CD4-positive, alpha-beta T cell treated with Interleukin-17A for 1 hour (primary cell): ENCODE measurements at regions not wholly inside any gene's neighbourhood (a gene's known extent, or its start where the extent isn't known, plus 50 kb on each side); places are given as distances from the start of the nearest gene placed in this dataset.

Source experiments
- DNase-seq: peaks from one replicate; pipeline ENCODE4 v3.0.0-alpha.2; 2020

DNA sequence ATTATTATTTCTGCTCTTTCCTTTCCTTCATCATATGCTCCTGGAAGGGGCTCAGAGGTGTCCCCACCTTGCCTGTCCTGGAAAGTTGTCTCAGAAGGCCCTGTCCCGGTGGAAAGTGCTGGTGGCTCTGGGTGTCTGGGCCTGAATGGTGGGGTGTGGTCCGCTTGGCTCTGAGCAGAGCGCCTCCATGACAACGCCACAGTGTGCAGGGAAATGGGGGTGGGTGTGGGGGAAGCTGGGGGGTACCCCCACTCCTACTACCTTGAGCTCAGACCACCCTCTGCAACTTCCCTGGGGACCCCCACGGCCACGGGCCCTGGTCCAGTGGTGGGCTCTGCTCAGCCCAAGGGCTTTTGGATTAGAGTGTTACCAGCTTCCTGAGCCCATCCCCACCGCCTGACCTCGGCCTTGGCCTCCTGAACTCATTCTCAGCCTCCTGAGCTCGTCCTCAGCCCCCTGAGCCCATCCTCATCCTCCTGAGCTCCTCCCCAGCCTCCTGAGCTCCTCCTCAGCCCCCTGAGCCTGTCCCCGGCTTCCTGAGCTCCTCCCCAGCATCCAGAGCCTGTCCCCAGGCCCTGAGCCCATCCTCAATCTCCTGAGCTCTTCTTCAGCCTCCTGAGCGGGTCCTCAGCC lies 106.4 kb upstream of the FAM20C start:
- DNase-seq = no peak

DNA sequence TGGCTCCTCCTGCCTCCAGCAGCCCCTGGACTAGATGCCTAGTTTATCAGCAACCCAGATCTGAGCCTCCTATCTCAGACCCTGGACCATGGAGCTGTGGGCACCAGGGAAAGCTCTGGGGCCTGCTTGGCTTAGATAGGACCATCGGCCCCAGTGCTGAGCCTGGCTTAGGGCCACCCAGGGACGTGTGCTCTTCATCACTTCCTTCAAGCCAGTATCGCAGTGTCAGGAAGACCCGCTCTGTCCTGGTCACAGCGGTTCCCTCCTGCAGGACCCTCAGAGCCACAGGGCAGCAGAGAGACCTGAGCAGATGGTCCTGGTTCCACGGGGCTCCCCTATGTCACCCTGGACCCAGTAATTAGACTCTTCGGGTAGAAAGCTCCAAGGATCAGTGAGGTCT lies 105.7 kb upstream of the FAM20C start:
- no peak for DNase-seq

DNA sequence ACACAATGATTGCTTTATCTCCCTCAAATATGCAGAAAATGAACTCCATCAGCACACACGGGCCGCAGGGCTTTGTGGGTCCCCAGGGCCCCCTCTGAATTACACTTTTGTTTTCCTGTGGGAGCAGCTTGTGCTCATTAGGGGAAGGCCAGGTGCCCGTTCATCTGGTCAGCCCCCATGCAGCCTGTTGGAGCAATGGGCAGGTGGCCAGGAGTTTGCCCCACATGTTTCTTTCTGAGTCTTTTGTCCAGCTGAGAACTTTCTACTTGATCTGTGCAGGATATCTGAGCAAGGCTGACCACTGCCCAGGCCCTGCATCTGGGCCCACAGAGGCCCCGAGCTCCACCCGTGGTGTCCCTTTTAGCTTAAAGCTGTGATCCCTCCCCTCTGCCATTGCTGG lies 105.3 kb upstream of the FAM20C start:
- no peak for DNase-seq

DNA sequence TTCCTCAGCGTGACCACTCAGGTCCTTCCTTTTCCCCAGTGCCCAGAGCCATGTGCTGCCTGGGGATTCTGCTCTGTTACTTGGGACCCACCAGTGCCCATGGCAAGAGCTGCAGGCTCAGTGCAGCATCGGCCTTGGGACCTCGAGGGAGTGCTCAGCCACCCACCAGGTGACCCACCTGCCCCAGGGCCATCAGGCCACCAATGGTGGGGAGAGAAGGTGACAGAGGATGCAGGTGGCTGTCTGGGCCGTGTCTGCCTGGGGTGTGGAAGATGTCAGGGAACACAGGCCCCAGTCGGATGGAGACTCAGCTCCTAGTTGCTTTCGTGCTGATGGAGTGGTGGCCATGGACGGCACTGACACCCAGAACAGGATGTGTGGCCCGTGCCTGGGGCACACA lies 104.7 kb upstream of the FAM20C start:
- DNase-seq = no peak

DNA sequence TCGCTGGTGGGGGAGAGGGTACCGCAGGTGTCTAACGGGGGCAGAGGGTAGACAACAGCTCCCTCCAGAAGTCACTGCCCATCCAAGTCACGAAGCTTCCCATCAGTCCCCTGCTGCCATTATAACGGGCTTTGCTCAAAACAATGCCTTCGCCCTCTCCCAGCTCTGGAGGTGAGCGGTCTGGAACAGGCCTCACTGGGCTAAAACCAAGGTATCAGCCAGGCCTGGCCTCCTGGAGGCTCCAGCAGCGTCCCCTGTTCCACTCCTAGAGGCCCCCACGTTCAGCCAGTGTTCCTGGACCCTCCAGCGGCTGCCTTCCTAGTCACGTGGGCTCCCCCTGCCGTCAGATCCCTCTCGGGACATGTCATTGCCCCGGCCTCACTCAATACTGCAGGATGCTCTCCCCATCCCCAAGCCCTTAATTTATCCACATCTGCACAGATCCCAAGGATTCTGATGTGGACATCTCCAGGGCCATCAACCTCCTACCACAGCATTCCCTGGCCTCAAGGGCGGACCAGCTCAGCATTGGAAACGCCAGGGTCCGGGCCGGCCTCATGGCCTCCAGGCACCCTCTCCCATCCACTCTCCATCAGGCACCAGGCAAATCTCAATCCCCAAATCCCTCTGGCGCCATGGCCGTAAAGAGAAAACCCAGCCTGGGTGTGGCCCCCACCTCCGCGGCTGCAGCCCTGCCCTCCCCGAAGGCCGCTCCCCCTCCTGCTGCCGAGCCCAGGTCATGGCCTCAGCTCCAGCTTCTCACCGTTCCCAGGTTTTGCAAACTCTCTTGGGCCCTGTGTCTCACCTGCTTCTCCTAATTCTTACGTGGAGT lies 104.1 kb upstream of the FAM20C start:
- DNase-seq = no peak

DNA sequence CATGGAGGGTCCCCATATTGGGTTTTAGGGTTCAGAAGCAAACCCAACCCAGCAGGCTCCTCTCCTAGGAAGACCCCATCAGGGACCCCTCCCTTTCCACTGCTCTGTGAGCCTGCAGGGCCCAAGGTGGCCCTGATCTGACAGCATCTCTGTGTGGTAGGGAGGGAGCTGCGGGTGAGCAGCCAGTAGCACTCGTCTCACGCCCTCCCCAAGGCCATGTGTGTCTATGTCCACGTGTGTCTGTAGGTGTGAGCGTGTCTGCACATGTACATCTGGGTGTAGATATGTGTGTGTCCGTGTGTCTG lies 103.5 kb upstream of the FAM20C start:
- DNase-seq = no peak

DNA sequence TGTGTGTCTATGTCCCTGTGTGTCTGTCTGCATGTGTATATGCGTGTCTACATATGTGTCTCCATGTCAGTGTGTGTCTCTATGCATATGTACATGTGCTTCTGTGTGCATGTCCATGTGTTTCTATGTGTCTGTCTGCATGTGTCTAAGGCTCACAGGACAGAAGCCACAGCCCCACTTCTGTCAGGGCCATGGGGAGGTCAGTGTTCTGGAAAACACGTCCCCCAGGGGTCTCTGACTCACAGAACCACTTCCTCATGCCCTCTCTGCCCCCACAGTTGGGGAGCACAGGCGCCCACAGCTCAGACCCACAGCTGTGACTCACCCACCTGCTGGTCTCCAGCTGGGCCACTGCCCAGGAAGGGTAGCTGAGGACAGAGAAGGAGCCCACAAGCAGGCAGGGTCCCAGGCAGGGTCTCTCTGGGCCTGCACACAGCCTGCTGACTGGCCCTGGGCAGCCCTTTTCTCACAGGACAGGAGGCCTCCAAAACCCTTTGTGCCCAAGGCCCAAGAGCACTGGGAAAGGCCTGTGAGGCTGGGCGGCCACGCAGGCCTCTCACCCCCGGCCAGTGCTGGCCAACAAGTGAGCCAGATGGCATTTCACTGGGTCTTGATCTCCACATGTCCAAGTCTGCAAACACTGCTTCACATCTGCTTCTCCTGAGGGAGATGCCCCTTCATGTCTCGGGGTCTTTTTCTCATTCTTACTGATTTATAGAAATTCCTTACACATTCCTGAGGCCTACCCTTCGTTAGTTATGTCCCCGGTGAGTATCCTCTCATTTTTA lies 102.9 kb upstream of the FAM20C start:
- no peak for DNase-seq

DNA sequence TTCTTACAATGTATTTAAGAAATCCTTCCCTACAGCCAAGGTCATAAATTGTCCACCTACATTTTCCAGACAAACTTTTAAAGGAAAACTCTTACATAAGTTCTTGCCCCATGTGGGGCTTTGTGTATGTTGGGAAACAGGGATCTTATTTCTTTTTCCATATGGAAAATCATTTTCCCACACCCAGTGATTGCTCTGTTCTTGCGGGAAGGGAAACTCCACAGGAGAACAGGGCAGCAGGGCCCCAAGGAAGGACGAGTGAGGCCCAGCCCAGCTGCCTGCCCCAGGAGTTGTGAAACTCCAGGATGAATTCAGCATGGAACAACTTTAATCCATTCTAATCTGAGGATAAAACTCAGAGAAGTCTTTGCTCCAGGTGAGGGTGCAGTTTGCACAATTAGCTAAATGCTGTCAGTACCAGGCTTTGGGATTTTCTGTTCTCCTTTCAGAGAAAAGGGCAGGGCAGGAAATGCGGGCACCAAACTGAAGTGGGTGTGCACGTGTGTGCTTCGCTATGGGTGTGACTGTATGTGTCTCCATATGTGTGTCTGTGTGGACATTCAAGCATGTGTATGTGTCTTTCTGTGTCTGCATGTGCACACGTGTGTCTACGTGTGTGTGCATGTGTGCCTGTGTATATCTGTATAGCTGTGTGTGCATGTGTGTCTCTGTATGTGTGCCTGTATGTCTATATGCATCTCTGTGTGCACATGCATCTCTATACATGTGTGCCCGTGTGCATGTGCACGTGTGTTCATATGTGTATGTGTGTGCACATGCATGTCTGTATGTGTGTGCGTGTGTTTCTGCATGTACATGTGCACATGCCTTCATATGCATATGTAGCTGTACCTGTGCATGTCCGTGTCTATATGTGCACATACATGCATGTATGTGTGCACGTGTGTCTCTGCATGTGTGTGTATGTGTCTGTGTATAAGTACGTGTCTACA lies 102.0 kb upstream of the FAM20C start:
- DNase-seq = no peak

DNA sequence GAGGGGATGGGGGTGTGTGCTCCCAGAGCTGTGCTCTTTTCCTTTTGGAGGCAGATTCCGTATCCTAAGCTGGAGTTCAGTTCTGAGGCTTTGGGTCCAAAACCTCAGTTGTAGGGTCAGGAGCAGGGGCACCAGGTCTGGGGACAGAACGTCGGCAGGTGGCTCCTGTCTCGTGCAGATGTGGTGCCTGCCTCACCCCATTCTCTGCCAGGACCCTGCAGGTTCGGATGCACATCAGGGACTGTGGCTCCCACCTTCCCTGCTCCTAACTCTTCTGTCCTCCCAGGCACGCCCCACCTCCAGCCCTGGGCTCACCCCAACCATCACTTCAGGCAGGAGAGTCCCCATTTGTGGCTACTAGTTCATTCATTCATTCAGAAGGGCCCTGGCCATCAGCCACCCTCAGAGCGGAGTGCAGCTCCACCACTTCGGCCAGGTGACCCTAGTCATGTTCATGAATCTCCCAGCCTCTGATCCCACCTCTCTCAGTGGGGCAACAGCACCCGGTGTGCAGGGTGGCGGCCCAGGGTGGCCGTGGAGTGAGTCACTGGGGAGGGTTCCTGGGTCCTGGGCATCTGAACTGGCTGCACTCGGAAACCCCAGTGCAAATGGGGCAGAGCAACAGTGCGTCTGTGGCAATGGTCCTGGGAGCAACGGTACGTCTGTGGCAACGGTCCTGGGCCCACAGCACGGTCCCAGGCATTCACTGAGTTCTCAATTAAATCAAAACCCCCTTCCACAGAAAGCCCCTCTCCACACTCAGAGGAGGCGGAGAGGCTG lies 100.8 kb upstream of the FAM20C start:
- no peak for DNase-seq

DNA sequence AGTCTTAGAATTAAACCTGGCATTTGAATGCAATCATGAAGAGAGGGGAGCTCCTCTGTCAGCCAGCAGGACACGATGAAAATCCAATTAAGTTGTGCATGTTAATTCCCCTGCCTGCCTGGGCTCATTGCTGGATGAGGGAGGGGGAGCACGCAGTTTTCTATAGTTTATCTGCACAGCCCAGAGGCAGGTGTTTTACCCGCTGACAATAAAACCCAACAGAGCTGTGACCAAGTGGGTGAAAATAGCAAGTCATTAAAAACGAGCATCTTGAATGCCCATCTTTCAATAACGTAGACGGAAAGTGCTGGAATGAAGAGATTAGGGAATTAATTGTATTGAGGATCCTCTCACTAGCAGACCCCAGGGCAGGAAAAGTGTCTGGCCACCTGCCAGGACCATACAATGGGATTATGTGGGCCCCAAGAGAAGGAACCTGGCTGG lies 100.1 kb upstream of the FAM20C start:
- no peak for DNase-seq

DNA sequence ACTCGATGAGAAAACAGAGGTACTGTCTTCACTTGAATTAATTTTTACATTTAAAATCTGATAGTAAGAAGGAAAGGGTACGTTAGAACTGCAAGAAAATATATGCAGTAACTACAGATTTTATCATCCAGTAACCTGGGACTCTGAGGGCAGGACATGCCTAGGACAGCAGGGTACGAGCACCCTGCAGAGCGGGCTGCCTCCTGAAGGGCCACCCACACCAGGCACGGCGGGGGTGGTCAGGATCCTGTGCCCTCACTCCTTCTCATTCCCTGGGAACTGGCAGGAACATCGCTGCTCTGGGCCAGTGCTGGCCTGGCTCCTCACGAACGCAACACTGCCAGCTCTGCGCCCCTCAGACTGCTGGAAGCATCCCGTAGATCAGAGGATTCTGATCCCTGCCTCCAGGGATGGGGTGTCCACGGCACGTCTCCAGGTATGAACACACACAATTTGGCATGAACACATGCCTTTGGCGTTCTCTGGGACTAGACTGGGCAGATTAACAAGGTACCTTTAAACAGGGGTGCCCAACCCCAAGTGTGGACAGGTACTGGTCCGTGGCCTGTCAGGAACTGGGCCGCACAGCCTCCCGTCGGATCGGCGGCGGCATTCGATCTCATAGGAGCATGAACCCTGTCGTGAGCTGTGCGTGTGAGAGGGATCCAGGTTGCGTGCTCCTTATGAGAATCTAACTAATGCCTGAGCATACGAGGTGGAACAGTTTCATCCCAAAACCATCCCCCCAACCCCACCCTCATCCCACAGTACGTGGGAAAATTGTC lies 99.3 kb upstream of the FAM20C start:
- DNase-seq = no peak

DNA sequence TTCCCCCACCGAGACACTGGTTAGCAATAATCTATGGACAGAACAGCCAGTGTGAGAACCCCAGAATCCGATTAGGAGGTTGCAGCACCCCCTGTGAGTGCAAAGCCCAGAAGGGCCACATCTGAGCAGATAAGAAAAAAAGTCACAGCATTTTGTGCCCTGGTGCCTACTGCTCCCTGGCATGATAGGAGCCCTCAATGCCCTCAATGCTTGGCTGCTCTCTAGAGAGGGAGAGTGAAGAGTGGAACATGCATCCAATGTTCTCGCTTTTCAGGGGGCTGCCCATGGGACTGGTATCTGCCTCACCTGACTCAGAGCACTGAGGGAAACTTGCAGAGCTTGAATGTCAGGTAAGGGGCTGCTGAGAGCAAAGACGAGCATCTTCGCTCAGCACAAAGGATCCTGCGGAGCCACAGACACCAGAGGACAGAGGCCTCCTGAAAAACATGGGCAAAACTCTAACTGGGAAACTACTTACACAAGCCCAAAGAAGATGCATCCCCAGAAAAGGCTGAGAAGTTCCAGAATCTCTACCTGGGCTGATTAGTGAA lies 98.0 kb upstream of the FAM20C start:
- DNase-seq = no peak

DNA sequence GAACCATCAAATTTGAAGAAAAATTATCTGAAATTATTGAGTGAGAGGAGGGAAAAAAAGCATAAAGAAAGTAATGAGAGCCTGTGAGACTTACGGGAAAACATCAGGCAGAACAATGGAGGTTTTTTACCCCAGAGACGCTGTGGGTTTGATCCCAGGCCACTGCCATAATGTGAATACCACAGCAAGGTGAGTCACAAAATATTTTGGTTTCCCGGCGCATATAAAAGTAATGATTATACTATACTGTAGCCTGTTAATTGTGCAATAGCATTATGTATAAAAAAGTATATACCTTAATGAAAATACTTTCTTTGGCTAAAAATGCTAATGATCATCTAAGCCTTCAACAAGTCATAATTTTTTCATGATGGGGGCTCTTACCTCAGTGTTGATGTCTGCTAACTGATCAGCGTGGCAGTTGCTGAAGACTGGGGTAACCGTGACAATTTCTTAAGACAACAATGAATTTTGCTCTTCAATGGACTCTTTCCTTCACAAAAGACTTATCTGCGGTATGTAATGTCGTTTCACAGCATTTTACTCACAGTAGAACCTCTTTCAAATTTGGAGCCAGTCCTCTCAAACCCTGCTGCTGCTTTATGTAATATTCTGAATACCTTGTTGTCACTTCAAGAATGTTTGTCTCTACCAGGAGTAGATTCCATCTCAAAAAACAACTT lies 97.0 kb upstream of the FAM20C start:
- DNase-seq = no peak

DNA sequence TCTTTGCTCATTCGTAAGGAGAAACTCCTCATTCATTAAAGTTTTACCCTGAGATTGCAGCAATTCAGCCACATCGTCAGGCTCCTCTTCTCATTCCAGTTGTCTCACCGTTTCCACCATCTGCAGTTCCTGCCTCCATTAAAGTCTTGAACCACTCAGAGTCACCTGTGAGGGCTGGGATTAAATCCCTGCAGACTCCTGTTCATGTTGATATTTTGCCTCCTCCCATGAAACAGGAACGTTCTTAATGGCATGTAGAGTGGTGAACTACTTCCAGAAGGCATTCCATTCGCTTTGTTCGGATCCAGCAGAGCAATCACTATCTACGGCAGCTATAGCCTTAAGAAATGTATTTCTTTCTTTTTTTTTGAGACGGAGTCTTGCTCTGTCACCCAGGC lies 96.5 kb upstream of the FAM20C start:
- DNase-seq = no peak

DNA sequence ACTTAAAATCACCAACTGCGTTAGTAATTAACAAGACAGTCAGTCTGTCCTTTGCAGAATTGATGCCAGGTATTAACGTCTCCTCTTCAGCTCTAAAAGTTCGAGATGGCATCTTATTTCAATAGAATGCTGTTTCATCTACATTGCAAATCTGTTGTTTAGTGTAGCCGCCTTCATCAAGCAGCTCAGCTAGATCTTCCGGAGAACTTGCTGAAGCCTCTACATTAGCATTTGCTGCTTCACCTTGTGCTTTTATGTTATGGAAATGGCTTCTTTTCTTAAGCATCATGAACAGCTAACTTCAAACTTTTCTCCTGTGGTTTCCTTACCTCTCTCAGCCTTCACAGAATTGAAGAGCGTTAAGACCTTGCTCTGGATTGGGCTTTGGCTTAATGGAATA lies 95.5 kb upstream of the FAM20C start:
- no peak for DNase-seq

DNA sequence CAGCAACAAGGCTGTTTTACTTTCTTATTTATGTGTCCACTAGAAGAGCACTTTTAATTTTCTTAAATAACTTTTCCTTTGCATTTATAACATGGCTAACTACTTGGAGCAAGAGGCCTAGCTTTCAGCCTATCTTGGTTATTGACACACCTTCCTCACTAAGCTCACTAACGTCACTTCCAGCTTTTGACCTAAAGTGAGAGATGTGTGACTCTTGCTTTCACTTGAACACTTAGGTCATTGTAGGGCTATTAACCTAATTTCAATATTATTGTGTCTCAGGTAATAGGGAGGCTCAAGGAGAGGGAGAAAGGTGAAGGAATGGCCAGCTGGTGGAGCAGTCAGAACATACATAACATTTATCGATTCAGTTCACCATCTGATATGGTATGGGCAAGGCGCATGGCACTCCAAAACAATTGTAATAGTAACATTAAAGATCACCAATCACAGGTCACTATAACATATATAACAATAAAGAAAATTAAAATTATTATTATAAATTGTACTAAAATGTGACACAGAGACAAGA lies 95.0 kb upstream of the FAM20C start:
- DNase-seq = no peak

DNA sequence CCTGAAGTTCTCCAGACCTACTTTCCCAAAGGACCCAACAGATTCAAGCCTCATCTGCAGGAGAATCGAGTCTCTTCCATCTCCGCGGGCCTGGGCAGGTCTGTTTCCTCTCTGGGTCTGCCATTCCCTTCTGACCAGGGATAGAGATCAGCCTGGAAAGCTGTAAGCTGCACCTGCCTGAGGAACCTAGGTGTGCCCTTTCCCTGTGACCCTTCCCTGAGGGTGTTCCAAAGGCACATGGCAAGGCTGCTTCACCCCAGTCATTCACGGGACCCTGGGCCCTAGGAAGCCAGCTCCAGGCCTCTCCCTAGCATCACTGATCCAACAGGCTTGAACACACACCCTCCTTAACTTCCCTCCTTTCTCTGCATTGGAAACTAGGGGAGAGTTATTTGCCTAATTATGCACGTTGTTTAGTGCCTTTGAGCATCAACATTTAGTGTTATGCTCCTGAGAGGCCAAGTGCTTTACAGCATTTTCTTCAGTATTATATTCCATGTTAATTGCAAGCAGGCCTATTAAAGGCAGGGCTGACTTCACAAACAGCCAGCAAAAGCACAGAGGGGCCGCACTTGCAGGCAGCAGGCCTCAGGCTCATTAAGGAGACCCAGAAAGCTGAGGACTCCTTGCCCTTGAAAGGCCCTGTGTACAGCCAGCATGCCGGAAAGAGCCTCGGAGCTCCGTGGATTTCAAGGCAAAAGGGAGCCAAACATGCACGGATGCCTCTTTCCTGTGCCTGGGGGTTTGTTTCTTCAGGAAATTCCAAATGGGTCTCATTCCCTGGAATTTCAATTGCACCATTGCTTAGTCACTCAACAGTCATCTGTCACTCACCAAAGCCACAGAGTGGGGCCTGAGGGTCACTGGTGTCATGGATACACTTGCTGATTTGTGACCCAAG lies 91.0 kb upstream of the FAM20C start:
- no peak for DNase-seq

DNA sequence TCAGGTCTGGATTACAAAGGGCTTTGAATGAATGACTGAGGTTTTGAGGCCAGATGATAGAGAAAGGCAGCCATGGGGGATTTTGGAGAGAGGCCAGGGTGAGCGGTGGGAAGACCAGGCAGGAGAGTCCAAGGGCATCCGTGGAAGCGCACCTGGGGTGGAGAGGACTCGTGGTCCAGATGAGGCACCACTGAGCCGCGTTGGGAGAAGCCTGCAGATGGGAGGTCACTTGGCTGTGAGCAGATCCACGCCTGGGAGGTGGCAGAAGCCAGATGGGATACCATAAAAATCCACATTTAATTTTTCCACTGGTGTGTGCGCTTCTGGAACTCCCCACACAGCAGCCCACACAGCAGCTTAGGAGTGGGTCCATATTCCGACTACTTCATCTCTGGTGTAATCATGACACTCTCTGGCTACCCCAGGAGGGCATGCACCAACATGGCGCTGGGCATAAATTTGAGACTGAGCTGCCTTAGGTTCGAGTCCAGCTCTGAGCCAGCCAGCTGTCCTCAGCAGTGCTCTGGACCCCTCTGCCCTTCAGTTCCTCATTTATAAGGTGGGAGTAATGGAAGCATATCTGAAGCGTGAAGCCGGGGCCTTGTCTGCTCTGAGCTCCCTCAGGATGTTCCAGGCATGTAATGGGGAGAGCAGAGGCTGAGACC lies 90.2 kb upstream of the FAM20C start:
- no peak for DNase-seq
